HepG2 (cell line): ENCODE measurements at regions not wholly inside any gene's neighbourhood (a gene's known extent, or its start where the extent isn't known, plus 50 kb on each side); places are given as distances from the start of the nearest gene placed in this dataset.

ENCODE experiments used
- AGO2 ChIP-seq: fragments of 200-400 bp; formaldehyde crosslinking; optimal IDR thresholded peaks from 2 replicates; pipeline ENCODE3; 2017; ENCODE audit warnings: mild to moderate bottlenecking, low read depth, low read length, moderate library complexity
- ARID2 ChIP-seq: sonication (generic); formaldehyde crosslinking; IDR thresholded peaks from 2 replicates; pipeline ENCODE4 v1.8.1; 2022; ENCODE audit warnings: mild to moderate bottlenecking, missing genetic modification reagents, borderline replicate concordance
- CREB1 ChIP-seq, 2 experiments: fragments of 450-650 bp in 1 of 2; IDR thresholded peaks; 2 replicates each; pipeline ENCODE4 v1.6.1; 2016 to 2017; ENCODE audit warnings: control low read depth in 1 of 2, mild to moderate bottlenecking in 1 of 2, missing compliant biosample characterization in 1 of 2, missing genetic modification characterization in 1 of 2
- FLYWCH1 ChIP-seq: sonication (generic); formaldehyde crosslinking; IDR thresholded peaks from 2 replicates; pipeline ENCODE4 v1.8.1; 2023; ENCODE audit warnings: mild to moderate bottlenecking, missing genetic modification reagents
- GATA4 ChIP-seq: sonication (generic); IDR thresholded peaks from 2 replicates; pipeline ENCODE4 v1.6.1; 2016; ENCODE audit warnings: antibody characterized with exemption, low read depth, borderline replicate concordance
- GTF2F1 ChIP-seq: fragments of 150-350 bp; IDR thresholded peaks from 2 replicates; pipeline ENCODE4 v1.6.1; 2014; ENCODE audit warnings: low read length
- HMG20A ChIP-seq: IDR thresholded peaks from 2 replicates; pipeline ENCODE4 v1.6.1; 2016; ENCODE audit warnings: borderline replicate concordance
- HOXD1 ChIP-seq: sonication (generic); formaldehyde crosslinking; IDR thresholded peaks from 2 replicates; pipeline ENCODE4 v1.5.0; 2020; ENCODE audit warnings: missing genetic modification reagents
- MAFG ChIP-seq: sonication (generic); formaldehyde crosslinking; IDR thresholded peaks from 2 replicates; pipeline ENCODE4 v1.5.1; 2020; ENCODE audit warnings: mild to moderate bottlenecking, missing genetic modification reagents
- MBNL3 ChIP-seq: fragments of 250-450 bp; sonication (Bioruptor Pico); conservative IDR thresholded peaks from 2 replicates; pipeline ENCODE4 v1.8.0; 2022; ENCODE audit warnings: mild to moderate bottlenecking, inconsistent platforms
- NFE2L2 ChIP-seq: fragments of 150-350 bp; IDR thresholded peaks from 2 replicates; pipeline ENCODE4 v1.6.1; 2014; ENCODE audit warnings: low read length
- PRPF4 ChIP-seq: fragments of 200-400 bp; formaldehyde crosslinking; IDR thresholded peaks from 2 replicates; pipeline ENCODE4 v1.6.1; 2016; ENCODE audit warnings: low read length, low read depth; ENCODE audit not compliant: poor library complexity, severe bottlenecking
- RAD21 ChIP-seq: fragments of 450-650 bp; formaldehyde crosslinking; IDR thresholded peaks from 2 replicates; pipeline ENCODE4 v1.5.0; 2020; ENCODE audit warnings: mild to moderate bottlenecking
- REL ChIP-seq: sonication (generic); formaldehyde crosslinking; conservative IDR thresholded peaks from 2 replicates; pipeline ENCODE4 v1.8.0; 2022; ENCODE audit warnings: mild to moderate bottlenecking, missing genetic modification reagents, moderate library complexity
- RELA ChIP-seq: sonication (generic); formaldehyde crosslinking; IDR thresholded peaks from 2 replicates; pipeline ENCODE4 v1.4.0; 2020; ENCODE audit warnings: missing genetic modification reagents
- SCMH1 ChIP-seq: sonication (generic); formaldehyde crosslinking; IDR thresholded peaks from 2 replicates; pipeline ENCODE4 v1.9.0; 2021; ENCODE audit warnings: missing genetic modification reagents, mild to moderate bottlenecking, borderline replicate concordance
- SKI ChIP-seq: fragments of 450-650 bp; IDR thresholded peaks from one replicate; pipeline ENCODE4 v1.6.1; 2018; ENCODE audit warnings: mild to moderate bottlenecking; ENCODE audit not compliant: partially characterized antibody
- SMYD3 ChIP-seq: sonication (generic); formaldehyde crosslinking; IDR thresholded peaks from 2 replicates; pipeline ENCODE4 v1.8.1; 2023; ENCODE audit warnings: mild to moderate bottlenecking, missing genetic modification reagents
- TBP ChIP-seq: sonication (generic); formaldehyde crosslinking; IDR thresholded peaks from 2 replicates; pipeline ENCODE4 v1.5.0; 2020; ENCODE audit warnings: missing genetic modification reagents
- THAP11 ChIP-seq: IDR thresholded peaks from 2 replicates; pipeline ENCODE4 v1.6.1; 2016; ENCODE audit warnings: missing biosample characterization, missing genetic modification reagents
- ZFP37 ChIP-seq: sonication (generic); formaldehyde crosslinking; IDR thresholded peaks from 2 replicates; pipeline ENCODE4 v1.4.0; 2020; ENCODE audit warnings: missing genetic modification reagents, borderline replicate concordance
- ZNF44 ChIP-seq: sonication (generic); formaldehyde crosslinking; IDR thresholded peaks from 2 replicates; pipeline ENCODE4 v1.5.1; 2020; ENCODE audit warnings: mild to moderate bottlenecking, missing genetic modification reagents
- ZNF501 ChIP-seq: sonication (generic); formaldehyde crosslinking; IDR thresholded peaks from 2 replicates; pipeline ENCODE4 v1.5.1; 2020; ENCODE audit warnings: mild to moderate bottlenecking, moderate library complexity, missing genetic modification reagents
- ZNF556 ChIP-seq: sonication (generic); formaldehyde crosslinking; IDR thresholded peaks from 2 replicates; pipeline ENCODE4 v1.4.0; 2020; ENCODE audit warnings: mild to moderate bottlenecking, missing genetic modification reagents, borderline replicate concordance
- ZNF614 ChIP-seq: IDR thresholded peaks from 2 replicates; pipeline ENCODE4 v1.6.1; 2018; ENCODE audit warnings: missing biosample characterization, missing genetic modification reagents, inconsistent platforms, borderline replicate concordance
- ZNF724P ChIP-seq: sonication (generic); formaldehyde crosslinking; IDR thresholded peaks from 2 replicates; pipeline ENCODE4 v1.8.0; 2022; ENCODE audit warnings: missing genetic modification reagents, borderline replicate concordance
- ZNF75D ChIP-seq: sonication (generic); formaldehyde crosslinking; IDR thresholded peaks from 2 replicates; pipeline ENCODE4 v1.8.1; 2023; ENCODE audit warnings: missing genetic modification reagents, mild to moderate bottlenecking, borderline replicate concordance
- ZSCAN30 ChIP-seq: sonication (generic); formaldehyde crosslinking; IDR thresholded peaks from 2 replicates; pipeline ENCODE4 v1.5.0; 2020; ENCODE audit warnings: mild to moderate bottlenecking, missing genetic modification reagents
- TF ChIP-seq, protein P1 (sequence below): sonication (generic); formaldehyde crosslinking; IDR thresholded peaks from 2 replicates; pipeline ENCODE4; 2020; ENCODE audit warnings: missing genetic modification reagents, mild to moderate bottlenecking, borderline replicate concordance
- TF ChIP-seq, protein P2 (sequence below): fragments of 450-650 bp; IDR thresholded peaks from 2 replicates; pipeline ENCODE4 v1.6.1; 2017

- TF ChIP-seq, protein P1, sequence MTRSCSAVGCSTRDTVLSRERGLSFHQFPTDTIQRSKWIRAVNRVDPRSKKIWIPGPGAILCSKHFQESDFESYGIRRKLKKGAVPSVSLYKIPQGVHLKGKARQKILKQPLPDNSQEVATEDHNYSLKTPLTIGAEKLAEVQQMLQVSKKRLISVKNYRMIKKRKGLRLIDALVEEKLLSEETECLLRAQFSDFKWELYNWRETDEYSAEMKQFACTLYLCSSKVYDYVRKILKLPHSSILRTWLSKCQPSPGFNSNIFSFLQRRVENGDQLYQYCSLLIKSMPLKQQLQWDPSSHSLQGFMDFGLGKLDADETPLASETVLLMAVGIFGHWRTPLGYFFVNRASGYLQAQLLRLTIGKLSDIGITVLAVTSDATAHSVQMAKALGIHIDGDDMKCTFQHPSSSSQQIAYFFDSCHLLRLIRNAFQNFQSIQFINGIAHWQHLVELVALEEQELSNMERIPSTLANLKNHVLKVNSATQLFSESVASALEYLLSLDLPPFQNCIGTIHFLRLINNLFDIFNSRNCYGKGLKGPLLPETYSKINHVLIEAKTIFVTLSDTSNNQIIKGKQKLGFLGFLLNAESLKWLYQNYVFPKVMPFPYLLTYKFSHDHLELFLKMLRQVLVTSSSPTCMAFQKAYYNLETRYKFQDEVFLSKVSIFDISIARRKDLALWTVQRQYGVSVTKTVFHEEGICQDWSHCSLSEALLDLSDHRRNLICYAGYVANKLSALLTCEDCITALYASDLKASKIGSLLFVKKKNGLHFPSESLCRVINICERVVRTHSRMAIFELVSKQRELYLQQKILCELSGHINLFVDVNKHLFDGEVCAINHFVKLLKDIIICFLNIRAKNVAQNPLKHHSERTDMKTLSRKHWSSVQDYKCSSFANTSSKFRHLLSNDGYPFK (CRISPR knock-in tag) = no peak
- no peak for TF ChIP-seq ZNF44 (CRISPR knock-in tag)
- peak; percentile 91; the same call in 1 of the 2 replicates for TF ChIP-seq ZNF556 (CRISPR knock-in tag)
- no peak for TF ChIP-seq AGO2
- TF ChIP-seq ZNF75D (CRISPR knock-in tag) = no peak
- TF ChIP-seq, protein P2, sequence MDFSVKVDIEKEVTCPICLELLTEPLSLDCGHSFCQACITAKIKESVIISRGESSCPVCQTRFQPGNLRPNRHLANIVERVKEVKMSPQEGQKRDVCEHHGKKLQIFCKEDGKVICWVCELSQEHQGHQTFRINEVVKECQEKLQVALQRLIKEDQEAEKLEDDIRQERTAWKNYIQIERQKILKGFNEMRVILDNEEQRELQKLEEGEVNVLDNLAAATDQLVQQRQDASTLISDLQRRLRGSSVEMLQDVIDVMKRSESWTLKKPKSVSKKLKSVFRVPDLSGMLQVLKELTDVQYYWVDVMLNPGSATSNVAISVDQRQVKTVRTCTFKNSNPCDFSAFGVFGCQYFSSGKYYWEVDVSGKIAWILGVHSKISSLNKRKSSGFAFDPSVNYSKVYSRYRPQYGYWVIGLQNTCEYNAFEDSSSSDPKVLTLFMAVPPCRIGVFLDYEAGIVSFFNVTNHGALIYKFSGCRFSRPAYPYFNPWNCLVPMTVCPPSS = no peak
- TF ChIP-seq TBP (CRISPR knock-in tag) = no peak
- TF ChIP-seq ARID2 (CRISPR knock-in tag) = no peak
- no peak for TF ChIP-seq PRPF4
- no peak for TF ChIP-seq SKI
- TF ChIP-seq MBNL3 (CRISPR knock-in tag) = peak; percentile 100
- TF ChIP-seq RAD21 (CRISPR knock-in tag) = no peak
- TF ChIP-seq SCMH1 (CRISPR knock-in tag) = no peak
- TF ChIP-seq NFE2L2 = peak; percentile 99
- TF ChIP-seq HMG20A (CRISPR knock-in tag) = peak; percentile 73; the same call in 1 of the 2 replicates
- no peak for TF ChIP-seq FLYWCH1 (CRISPR knock-in tag)
- TF ChIP-seq RELA (CRISPR knock-in tag) = no peak
- no peak for TF ChIP-seq SMYD3 (CRISPR knock-in tag)
- TF ChIP-seq CREB1 (IDR thresholded peaks at IDR 0.05) = 0 out of 2 replicates have a peak, but pooled peaks have one; percentile 27
- peak; percentile 63 for TF ChIP-seq CREB1 (CRISPR knock-in tag; IDR thresholded peaks at IDR 0.05)
- 0 out of 2 replicates have a peak, but pooled peaks have one; percentile 48 for TF ChIP-seq HOXD1
- peak; percentile 97 for TF ChIP-seq MAFG (CRISPR knock-in tag)
- TF ChIP-seq ZNF614 (CRISPR knock-in tag) = peak; percentile 95
- TF ChIP-seq GATA4 = no peak
- TF ChIP-seq REL (CRISPR knock-in tag) = no peak
- TF ChIP-seq ZFP37 = 0 out of 2 replicates have a peak, but pooled peaks have one; percentile 49
- TF ChIP-seq ZNF501 = no peak
- TF ChIP-seq ZNF724P (CRISPR knock-in tag) = no peak
- TF ChIP-seq THAP11 = peak; percentile 68
- TF ChIP-seq ZSCAN30 (CRISPR knock-in tag) = no peak
- TF ChIP-seq GTF2F1 = no peak
Observed at GRCh38 chr4:37008199-37008598, 236.3 kb upstream of the NWD2 start (continued).
